OCI-LY7 (cell line): ENCODE measurements at regions not wholly inside any gene's neighbourhood (a gene's known extent, or its start where the extent isn't known, plus 50 kb on each side); places are given as distances from the start of the nearest gene placed in this dataset.
"Not testable (repeated sequence)": the region's sequence is repeated elsewhere in the genome, so short reads cannot be mapped to it uniquely, and the experiment has no call there.

ENCODE experiments used
- BruUV-seq: library from RNA; stranded (reverse); fragments of 400-500 nt; replicated peaks from 2 replicates; lab custom pipeline; 2021; lab: Mats Ljungman, UMichigan
- CTCF ChIA-PET: fragments of 300-600 bp; sonication (Branson Sonifier 250); formaldehyde crosslinking; loops from one replicate; lab custom pipeline; 2022; ENCODE audit warnings: antibody characterized with exemption; ENCODE audit not compliant: unreplicated experiment; lab: Charles Lee
- POLR2A ChIA-PET: fragments of 300-600 bp; sonication (Branson Sonifier 250); formaldehyde crosslinking; loops from one replicate; lab custom pipeline; 2022; ENCODE audit warnings: antibody characterized with exemption; lab: Charles Lee
- DNase-seq: peaks from one replicate; pipeline ENCODE4 v3.0.0-alpha.2; 2015; ENCODE audit warnings: low spot score
- H2AFZ ChIP-seq: fragments of 200-600 bp; sonication (generic), shearing (Covaris generic); 2 replicates; pipeline ENCODE4 v1.6.1; 2014; ENCODE audit warnings: mild to moderate bottlenecking, antibody characterized with exemption, low read length, moderate library complexity
- H3K27ac ChIP-seq: fragments of 200-600 bp; sonication (generic); 2 replicates; pipeline ENCODE4 v1.5.1; 2014; ENCODE audit warnings: mixed run types, low read depth, mild to moderate bottlenecking, moderate library complexity, low read length, inconsistent platforms; ENCODE audit not compliant: poor library complexity, severe bottlenecking
- H3K36me3 ChIP-seq: fragments of 200-600 bp; sonication (generic); 2 replicates; pipeline ENCODE4 v1.6.1; 2014; ENCODE audit warnings: mild to moderate bottlenecking, antibody characterized with exemption, low read length, moderate library complexity, mixed read lengths; ENCODE audit not compliant: insufficient read depth
- H3K4me1 ChIP-seq: fragments of 200-600 bp; sonication (generic); 2 replicates; pipeline ENCODE4 v1.5.1; 2014; ENCODE audit warnings: mild to moderate bottlenecking, low read length; ENCODE audit not compliant: insufficient read depth, poor library complexity, severe bottlenecking
- H3K4me2 ChIP-seq: fragments of 200-600 bp; sonication (generic); 2 replicates; pipeline ENCODE4 v1.6.1; 2014; ENCODE audit warnings: mild to moderate bottlenecking, low read length
- H3K4me3 ChIP-seq: fragments of 200-600 bp; sonication (generic); 2 replicates; pipeline ENCODE4 v1.5.1; 2014; ENCODE audit warnings: mild to moderate bottlenecking, low read depth, low read length; ENCODE audit not compliant: poor library complexity, severe bottlenecking
- H3K79me2 ChIP-seq: fragments of 200-600 bp; sonication (generic); 2 replicates; pipeline ENCODE4 v1.6.1; 2016; ENCODE audit warnings: low read depth, mild to moderate bottlenecking, low read length, moderate library complexity, mixed read lengths; ENCODE audit not compliant: insufficient read depth
- H3K9me2 ChIP-seq: fragments of 200-600 bp; sonication (generic); 2 replicates; pipeline ENCODE4 v1.6.1; 2016; ENCODE audit warnings: mild to moderate bottlenecking, low read length, mixed read lengths; ENCODE audit not compliant: insufficient read depth
- H3K9me3 ChIP-seq: fragments of 200-600 bp; sonication (generic); 2 replicates; pipeline ENCODE4 v1.6.1; 2014; ENCODE audit warnings: mild to moderate bottlenecking, mixed run types, low read length, mixed read lengths
- H4K20me1 ChIP-seq: fragments of 200-600 bp; sonication (generic); 2 replicates; pipeline ENCODE4 v1.6.1; 2014; ENCODE audit warnings: mild to moderate bottlenecking, antibody characterized with exemption, low read length, moderate library complexity, mixed read lengths; ENCODE audit not compliant: insufficient read depth
- CTCF ChIP-seq: fragments of 200-600 bp; sonication (generic); conservative IDR thresholded peaks from 2 replicates; pipeline ENCODE4 v1.5.1; 2014; ENCODE audit warnings: mild to moderate bottlenecking, antibody characterized with exemption, low read length, moderate library complexity, mixed read lengths
- EZH2phosphoT487 ChIP-seq: fragments of 200-600 bp; sonication (generic); IDR thresholded peaks from 2 replicates; pipeline ENCODE4 v1.6.1; 2018; ENCODE audit warnings: low read depth, borderline replicate concordance, mild to moderate bottlenecking, mixed run types, antibody characterized with exemption, low read length, moderate library complexity, mixed read lengths
- intact Hi-C: fragments of 100-400 bp; cut with micrococcal nuclease; formaldehyde crosslinking; loops from one replicate; pipeline ENCODE4 v1.10.0; 2022; ENCODE audit not compliant: unreplicated experiment

GRCh38 chr6:25138934-25139415 lies 140.2 kb upstream of the CARMIL1 start:
- TF ChIP-seq CTCF (no peak), EZH2phosphoT487 (no peak)
- Histone ChIP-seq H3K9me3 (peaks cover 29% of the 10 kb centered on the region), H3K36me3 (peaks cover 4% of the 10 kb centered on the region; the same call in 1 of the 2 replicates), H3K4me1 (peaks cover 24% of the 10 kb centered on the region), H3K4me2 (peak overlapping the region; percentile 81), H3K27ac (no peak overlapping the region), H2AFZ (peak overlapping the region; percentile 98), H3K9me2 (no peaks in the 10 kb centered on the region), H3K4me3 (peak overlapping the region; percentile 51), H4K20me1 (no peaks in the 10 kb centered on the region), H3K79me2 (no peaks in the 10 kb centered on the region)
- ChIA-PET CTCF (no interaction called here), POLR2A (interaction anchor here (0.6 to 2.6 kb wide), 5 partner anchors 8 to 431 kb away, joined by 3 to 23 read pairs (median 3); no protein-coding TSS in a partner anchor)
- DNase-seq = peak; percentile 31
- BruUV-seq = no TSS peak
- intact Hi-C loops = loop anchor here (1.0 to 10.0 kb wide), 3 partner anchors 8 to 644 kb away; partner anchors contain the start of gene ALDH5A1

GRCh38 chr6:25139608-25140007 lies 139.6 kb upstream of the CARMIL1 start:
- H2AFZ ChIP-seq, H3K9me2 ChIP-seq, H3K4me2 ChIP-seq, H3K4me3 ChIP-seq, H4K20me1 ChIP-seq, H3K27ac ChIP-seq, CTCF ChIA-PET, H3K79me2 ChIP-seq, H3K36me3 ChIP-seq, BruUV-seq, DNase-seq: not testable (repeated sequence)
- POLR2A ChIA-PET = interaction anchor here (2.6 kb wide), 1 partner anchor 7 kb away, joined by 23 read pairs; no protein-coding TSS in a partner anchor
- Histone ChIP-seq H3K9me3 (peaks cover 23% of the 10 kb centered on the region), H3K4me1 (peaks cover 24% of the 10 kb centered on the region)
- intact Hi-C loops = loop anchor here (5.0 to 10.0 kb wide), 2 partner anchors 277 to 645 kb away; partner anchors contain the start of gene ALDH5A1

GRCh38 chr6:25142506-25142905 lies 136.7 kb upstream of the CARMIL1 start:
- H3K79me2 ChIP-seq = no peaks in the 10 kb centered on the region
- peaks cover 30% of the 10 kb centered on the region for H3K4me1 ChIP-seq
- ChIA-PET CTCF (no interaction called here), POLR2A (interaction anchor here (0.6 to 0.8 kb wide), 4 partner anchors 19 to 491 kb away, joined by 3 to 4 read pairs (median 3); no protein-coding TSS in a partner anchor)
- no peak for DNase-seq
- H3K27ac ChIP-seq = no peak overlapping the region
- H3K9me2 ChIP-seq = no peaks in the 10 kb centered on the region
- no peaks in the 10 kb centered on the region for H3K36me3 ChIP-seq
- no peak overlapping the region for H3K4me2 ChIP-seq
- BruUV-seq = no TSS peak
- H3K4me3 ChIP-seq = no peak overlapping the region
- no peak for TF ChIP-seq EZH2phosphoT487
- no peak for TF ChIP-seq CTCF
- H3K9me3 ChIP-seq = peaks cover 1% of the 10 kb centered on the region; the same call in 1 of the 2 replicates
- intact Hi-C loops = no loop called here
- peak overlapping the region; percentile 52 for H2AFZ ChIP-seq
- no peaks in the 10 kb centered on the region for H4K20me1 ChIP-seq
